ENCODE measurements at regions not wholly inside any gene's neighbourhood (a gene's known extent, or its start where the extent isn't known, plus 50 kb on each side); places are given as distances from the start of the nearest gene placed in this dataset.

GRCh38 chr16:60214311-60214710, 1480.2 kb upstream of the GOT2 start (continued):
- TF ChIP-seq ZNF280B (CRISPR knock-in tag; IDR thresholded peaks at IDR 0.05) = no peak

- FAIRE-seq = no peak
Measured at GRCh38 chr16:60206516-60206915, 1472.4 kb upstream of the GOT2 start.

More at GRCh38 chr16:60206516-60206915, 1472.4 kb upstream of the GOT2 start:
- ChIA-PET POLR2A (no interaction called here), CTCF (ENCODE audit: low intra/inter-chr PET ratio) (no interaction called here)
- no peaks in the 10 kb centered on the region for H3K9me1 ChIP-seq (ENCODE audit: control insufficient read depth, insufficient read depth, low read length)
- no peaks in the 10 kb centered on the region for H3K9me3 ChIP-seq (replicated peaks; ENCODE audit: control insufficient read depth, insufficient read depth, low read depth, low read length)
- H3K4me2 ChIP-seq (ENCODE audit: insufficient read depth, low read length) = no peak overlapping the region
- no TSS peak for BruUV-seq (replicated peaks)
- no peak for ATAC-seq
- TF ChIP-seq ZNF449 (CRISPR knock-in tag; IDR thresholded peaks at IDR 0.05) (no peak), PBX2 (CRISPR knock-in tag; IDR thresholded peaks at IDR 0.05; ENCODE audit: low read depth) (no peak), PBX2 (tag; conservative IDR thresholded peaks at IDR 0.05; ENCODE audit: low read depth) (no peak)
- no peak for DNase-seq (ENCODE audit: extremely low read depth in 1 of 4, low spot score in 3 of 4)
- no peaks in the 10 kb centered on the region for H3K79me2 ChIP-seq (ENCODE audit: control insufficient read depth, insufficient read depth, low read length)
- no peaks in the 10 kb centered on the region for H4K20me1 ChIP-seq (replicated peaks; ENCODE audit: control insufficient read depth, insufficient read depth, low read length)
- no peaks in the 10 kb centered on the region for H3K4me1 ChIP-seq (replicated peaks in 1 of 2; ENCODE audit: control insufficient read depth in 2 of 2, insufficient read depth in 2 of 2, low read length in 2 of 2)
- no peaks in the 10 kb centered on the region for H3K27me3 ChIP-seq (ENCODE audit: control insufficient read depth in 2 of 2, insufficient read depth in 2 of 2, low read length in 2 of 2)
- H3K4me3 ChIP-seq = no peak overlapping the region
- no peak overlapping the region for H3K9ac ChIP-seq (ENCODE audit: insufficient read depth in 1 of 2, low read depth in 2 of 2, low read length in 2 of 2)
- no peak overlapping the region for H2AFZ ChIP-seq (ENCODE audit: low read depth, low read length)
- WGBS (ENCODE audit: insufficient coverage, low coverage, missing lambda C conversion rate) = 0% methylated on average over 2 of the region's 2 CpGs
- no peak overlapping the region for H3K27ac ChIP-seq (ENCODE audit: extremely low read depth, low read depth, low read length)
- H3K36me3 ChIP-seq (ENCODE audit: control insufficient read depth, insufficient read depth, low read length) = no peaks in the 10 kb centered on the region
- in situ Hi-C loops (cut with MboI) = no loop called here
- intact Hi-C loops (cut with micrococcal nuclease) = no loop called here
